ENCODE measurements at regions not wholly inside any gene's neighbourhood (a gene's known extent, or its start where the extent isn't known, plus 50 kb on each side); places are given as distances from the start of the nearest gene placed in this dataset.

DNA sequence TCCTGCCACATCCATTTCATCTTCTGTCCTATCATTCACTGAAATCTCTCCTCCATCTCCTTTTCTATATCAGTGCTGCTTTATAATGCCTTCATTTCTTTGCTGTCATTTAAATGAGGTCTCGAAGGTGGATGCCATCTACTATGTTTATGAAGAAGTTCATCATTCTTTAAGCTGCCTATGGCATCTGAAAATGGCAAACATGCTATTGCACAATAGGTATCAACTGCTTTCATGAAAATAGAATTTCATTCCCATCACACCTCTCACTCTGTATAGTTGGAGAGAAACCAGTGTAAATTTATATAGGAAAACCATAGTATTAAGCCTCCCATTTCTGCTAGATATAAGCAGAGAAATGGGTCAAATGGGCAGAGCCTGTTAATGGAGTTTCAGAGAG, 100.2 kb downstream of the FGF9 start:
- DNase-seq (ENCODE audit: low read depth): no peak
- no peak overlapping the region for H3K4me3 ChIP-seq (ENCODE audit: low read depth, low read length)
- TF ChIP-seq, protein P1, sequence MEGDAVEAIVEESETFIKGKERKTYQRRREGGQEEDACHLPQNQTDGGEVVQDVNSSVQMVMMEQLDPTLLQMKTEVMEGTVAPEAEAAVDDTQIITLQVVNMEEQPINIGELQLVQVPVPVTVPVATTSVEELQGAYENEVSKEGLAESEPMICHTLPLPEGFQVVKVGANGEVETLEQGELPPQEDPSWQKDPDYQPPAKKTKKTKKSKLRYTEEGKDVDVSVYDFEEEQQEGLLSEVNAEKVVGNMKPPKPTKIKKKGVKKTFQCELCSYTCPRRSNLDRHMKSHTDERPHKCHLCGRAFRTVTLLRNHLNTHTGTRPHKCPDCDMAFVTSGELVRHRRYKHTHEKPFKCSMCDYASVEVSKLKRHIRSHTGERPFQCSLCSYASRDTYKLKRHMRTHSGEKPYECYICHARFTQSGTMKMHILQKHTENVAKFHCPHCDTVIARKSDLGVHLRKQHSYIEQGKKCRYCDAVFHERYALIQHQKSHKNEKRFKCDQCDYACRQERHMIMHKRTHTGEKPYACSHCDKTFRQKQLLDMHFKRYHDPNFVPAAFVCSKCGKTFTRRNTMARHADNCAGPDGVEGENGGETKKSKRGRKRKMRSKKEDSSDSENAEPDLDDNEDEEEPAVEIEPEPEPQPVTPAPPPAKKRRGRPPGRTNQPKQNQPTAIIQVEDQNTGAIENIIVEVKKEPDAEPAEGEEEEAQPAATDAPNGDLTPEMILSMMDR (IDR thresholded peaks at IDR 0.05; ENCODE audit: control insufficient read depth, extremely low read depth, insufficient read depth): no peak

DNA sequence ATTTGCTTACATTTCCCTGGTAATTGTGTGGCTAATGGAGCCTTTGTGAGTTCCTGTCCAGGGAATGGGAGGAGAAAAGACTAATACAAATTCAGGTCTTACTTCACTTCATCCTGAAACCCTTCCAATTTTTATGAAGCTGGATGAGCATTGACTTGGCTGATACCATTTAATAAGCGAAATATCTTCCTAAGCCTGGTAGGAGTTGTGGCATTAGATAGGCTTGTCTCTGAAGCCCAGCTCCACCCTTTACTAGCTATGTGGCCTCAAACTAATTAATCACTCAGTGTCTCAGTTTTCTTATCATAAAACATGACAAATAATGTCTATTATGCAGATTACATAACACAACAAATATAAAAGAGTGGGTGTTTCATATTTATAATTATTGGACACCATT, 106.3 kb downstream of the FGF9 start:
- TF ChIP-seq, protein P1 (IDR thresholded peaks at IDR 0.05; ENCODE audit: control insufficient read depth, extremely low read depth, insufficient read depth): no peak
- DNase-seq (ENCODE audit: low read depth): no peak
- no peak overlapping the region for H3K4me3 ChIP-seq (ENCODE audit: low read depth, low read length)

DNA sequence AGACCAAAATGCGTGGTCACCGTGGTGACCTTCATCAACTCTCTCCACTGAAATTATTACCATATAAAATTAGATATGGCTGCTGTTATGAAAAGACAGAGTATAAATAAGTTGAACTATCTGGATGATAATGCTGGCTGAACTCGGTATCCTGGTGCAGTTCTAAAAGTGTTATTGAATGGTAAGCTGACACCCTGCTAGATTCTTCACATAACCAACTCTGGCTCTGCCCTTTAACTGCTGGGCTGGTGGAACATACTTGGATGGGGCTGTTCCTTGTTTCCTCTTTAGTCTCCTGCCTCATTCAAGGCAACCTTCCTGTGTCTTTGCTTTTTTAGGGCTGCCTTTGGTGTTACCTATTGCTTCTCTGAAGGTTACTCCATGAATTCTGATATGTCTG, 106.9 kb downstream of the FGF9 start:
- no peak for DNase-seq (ENCODE audit: low read depth)
- TF ChIP-seq, protein P1 (IDR thresholded peaks at IDR 0.05; ENCODE audit: control insufficient read depth, extremely low read depth, insufficient read depth): no peak
- no peak overlapping the region for H3K4me3 ChIP-seq (ENCODE audit: low read depth, low read length)

DNA sequence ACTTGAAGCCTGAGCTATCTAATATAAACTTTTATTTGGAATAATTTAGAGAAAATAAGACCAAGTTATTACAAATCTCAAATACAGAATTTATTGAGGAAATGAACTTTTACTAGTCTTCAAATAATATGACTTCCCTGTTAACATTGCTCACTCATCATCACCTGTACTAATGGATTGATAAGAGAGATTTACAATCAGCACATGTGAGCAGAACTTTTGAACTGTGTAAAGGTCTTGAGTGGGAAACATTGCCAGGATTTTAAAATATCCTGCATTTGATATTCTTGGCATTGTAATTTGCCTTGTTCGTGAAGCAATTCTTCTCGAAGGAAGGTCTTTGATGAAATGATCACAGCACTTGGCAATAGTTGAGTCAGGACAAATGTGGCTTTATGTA, 111.9 kb downstream of the FGF9 start:
- TF ChIP-seq, protein P1 (IDR thresholded peaks at IDR 0.05; ENCODE audit: control insufficient read depth, extremely low read depth, insufficient read depth): no peak
- H3K4me3 ChIP-seq (ENCODE audit: low read depth, low read length): no peak overlapping the region
- DNase-seq (ENCODE audit: low read depth): no peak

DNA sequence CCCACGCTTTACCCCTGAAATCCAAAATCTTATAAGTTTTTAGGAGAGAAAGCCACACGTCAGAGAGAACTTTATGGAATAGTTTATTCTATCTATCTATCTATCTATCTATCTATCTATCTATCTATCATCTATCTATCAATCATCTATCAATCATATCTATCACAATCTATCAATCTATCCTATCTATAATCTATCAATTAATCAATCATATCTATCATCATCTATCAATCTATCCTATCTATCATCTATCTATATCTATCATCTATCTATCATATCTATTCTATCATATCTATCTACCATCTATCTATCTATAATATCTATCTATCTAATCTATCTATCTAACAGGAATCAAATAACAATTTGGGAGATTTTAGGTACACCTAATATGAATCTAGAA, 115.1 kb downstream of the FGF9 start:
- no peak overlapping the region for H3K4me3 ChIP-seq (ENCODE audit: low read depth, low read length)
- TF ChIP-seq, protein P1 (IDR thresholded peaks at IDR 0.05; ENCODE audit: control insufficient read depth, extremely low read depth, insufficient read depth): no peak
- DNase-seq (ENCODE audit: low read depth): no peak

DNA sequence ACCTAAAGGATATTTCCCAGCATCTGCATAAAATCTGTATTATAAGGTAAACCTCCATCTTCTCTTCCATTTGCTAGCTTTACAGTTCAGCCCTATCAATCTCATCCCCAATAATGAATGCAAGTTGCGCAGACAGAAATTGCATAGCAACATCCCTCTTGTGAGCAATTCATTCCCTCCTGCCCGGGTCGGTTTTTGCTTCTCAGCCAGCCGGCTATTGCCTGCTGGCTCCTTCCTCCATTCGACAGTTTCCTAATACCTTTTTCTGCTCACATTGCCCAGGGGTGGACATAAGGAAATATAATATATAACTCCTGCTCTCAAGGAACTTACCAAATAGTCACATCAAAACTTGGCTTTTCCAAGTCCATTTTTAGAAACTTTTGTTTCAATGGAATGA, 125.2 kb downstream of the FGF9 start:
- no peak for DNase-seq (ENCODE audit: low read depth)
- TF ChIP-seq, protein P1 (IDR thresholded peaks at IDR 0.05; ENCODE audit: control insufficient read depth, extremely low read depth, insufficient read depth): no peak
- H3K4me3 ChIP-seq (ENCODE audit: low read depth, low read length): no peak overlapping the region

GRCh38 chr13:21796775-21797514, 126.1 kb downstream of the FGF9 start:
- TF ChIP-seq, protein P1 (IDR thresholded peaks at IDR 0.05; ENCODE audit: control insufficient read depth, extremely low read depth, insufficient read depth): no peak
- H3K4me3 ChIP-seq (ENCODE audit: low read depth, low read length): no peak overlapping the region
- DNase-seq (ENCODE audit: low read depth): no peak
